Fibroblast of pulmonary artery (primary cell): ENCODE measurements at regions not wholly inside any gene's neighbourhood (a gene's known extent, or its start where the extent isn't known, plus 50 kb on each side); places are given as distances from the start of the nearest gene placed in this dataset.
A peak's percentile ranks its signal among the peaks of the same experiment; 100 is the strongest.

Experiments
- DNase-seq: peaks from one replicate; pipeline ENCODE4 v3.0.0-alpha.2; 2010; ENCODE audit warnings: low read depth
- H3K4me3 ChIP-seq: replicated peaks from 2 replicates; pipeline ENCODE4 v1.5.1; 2011; ENCODE audit warnings: low read depth, mild to moderate bottlenecking, control low read depth, low read length, moderate library complexity
- TF ChIP-seq, protein P1 (sequence below): IDR thresholded peaks from 2 replicates; pipeline ENCODE4 v1.5.1; 2011; ENCODE audit warnings: mild to moderate bottlenecking, control low read depth, low read length, inconsistent platforms; ENCODE audit errors: missing control alignments

DNA sequence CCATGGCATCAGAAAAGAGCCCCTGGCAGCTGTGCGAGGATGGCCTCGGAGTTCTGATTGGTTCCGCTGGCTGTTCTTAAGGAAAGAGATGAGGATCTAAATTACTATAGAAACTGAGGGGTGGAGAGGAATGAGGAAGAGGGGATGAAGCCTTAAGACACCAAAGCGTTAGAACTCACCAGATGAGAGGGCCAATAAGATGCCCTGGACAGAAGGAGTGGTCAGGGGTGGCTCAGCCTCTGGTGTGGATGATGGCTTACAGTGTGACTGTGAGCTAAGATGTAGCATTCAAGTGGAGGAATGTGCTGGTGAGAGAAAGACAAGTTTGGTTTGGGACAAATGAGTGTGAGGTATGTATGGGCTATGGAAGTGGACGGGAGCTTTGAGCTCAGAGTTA, 97.8 kb downstream of the ZFP36L2 start:
- no peak overlapping the region for H3K4me3 ChIP-seq
- TF ChIP-seq, protein P1, sequence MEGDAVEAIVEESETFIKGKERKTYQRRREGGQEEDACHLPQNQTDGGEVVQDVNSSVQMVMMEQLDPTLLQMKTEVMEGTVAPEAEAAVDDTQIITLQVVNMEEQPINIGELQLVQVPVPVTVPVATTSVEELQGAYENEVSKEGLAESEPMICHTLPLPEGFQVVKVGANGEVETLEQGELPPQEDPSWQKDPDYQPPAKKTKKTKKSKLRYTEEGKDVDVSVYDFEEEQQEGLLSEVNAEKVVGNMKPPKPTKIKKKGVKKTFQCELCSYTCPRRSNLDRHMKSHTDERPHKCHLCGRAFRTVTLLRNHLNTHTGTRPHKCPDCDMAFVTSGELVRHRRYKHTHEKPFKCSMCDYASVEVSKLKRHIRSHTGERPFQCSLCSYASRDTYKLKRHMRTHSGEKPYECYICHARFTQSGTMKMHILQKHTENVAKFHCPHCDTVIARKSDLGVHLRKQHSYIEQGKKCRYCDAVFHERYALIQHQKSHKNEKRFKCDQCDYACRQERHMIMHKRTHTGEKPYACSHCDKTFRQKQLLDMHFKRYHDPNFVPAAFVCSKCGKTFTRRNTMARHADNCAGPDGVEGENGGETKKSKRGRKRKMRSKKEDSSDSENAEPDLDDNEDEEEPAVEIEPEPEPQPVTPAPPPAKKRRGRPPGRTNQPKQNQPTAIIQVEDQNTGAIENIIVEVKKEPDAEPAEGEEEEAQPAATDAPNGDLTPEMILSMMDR, result no peak
- no peak for DNase-seq

GRCh38 chr2:43127941-43128558, 98.4 kb downstream of the ZFP36L2 start:
- TF ChIP-seq, protein P1, result no peak
- no peak overlapping the region for H3K4me3 ChIP-seq
- no peak for DNase-seq

GRCh38 chr2:43127208-43127940, 99.0 kb downstream of the ZFP36L2 start:
- H3K4me3 ChIP-seq, result no peak overlapping the region
- peak; percentile 56 for DNase-seq
- TF ChIP-seq, protein P1, result peak; percentile 40

DNA sequence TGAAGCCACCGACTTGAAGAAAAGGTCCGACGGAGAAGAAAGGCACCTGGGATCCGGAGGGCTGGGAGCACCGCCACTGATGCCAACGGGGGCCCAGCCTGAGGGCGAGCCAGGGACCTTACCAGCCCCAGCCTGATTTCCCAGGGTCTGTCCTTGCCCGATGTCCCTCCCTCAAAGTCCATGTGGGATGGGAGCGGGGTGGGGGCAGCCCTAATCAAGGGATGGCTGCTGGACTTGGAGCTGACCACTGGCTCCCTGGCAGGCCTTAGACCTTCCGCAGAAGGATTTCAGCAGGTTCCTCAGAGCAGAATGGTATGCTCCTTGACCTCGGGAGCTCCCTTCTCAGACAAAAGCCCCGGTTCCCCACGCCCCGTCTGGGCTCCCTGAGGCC, 99.6 kb downstream of the ZFP36L2 start:
- H3K4me3 ChIP-seq, result no peak overlapping the region
- TF ChIP-seq, protein P1, result no peak
- no peak for DNase-seq

- no peak overlapping the region for H3K4me3 ChIP-seq
- no peak for DNase-seq
- TF ChIP-seq, protein P1, result no peak
Measured at GRCh38 chr2:43125090-43125998, 101.1 kb downstream of the ZFP36L2 start.

DNA sequence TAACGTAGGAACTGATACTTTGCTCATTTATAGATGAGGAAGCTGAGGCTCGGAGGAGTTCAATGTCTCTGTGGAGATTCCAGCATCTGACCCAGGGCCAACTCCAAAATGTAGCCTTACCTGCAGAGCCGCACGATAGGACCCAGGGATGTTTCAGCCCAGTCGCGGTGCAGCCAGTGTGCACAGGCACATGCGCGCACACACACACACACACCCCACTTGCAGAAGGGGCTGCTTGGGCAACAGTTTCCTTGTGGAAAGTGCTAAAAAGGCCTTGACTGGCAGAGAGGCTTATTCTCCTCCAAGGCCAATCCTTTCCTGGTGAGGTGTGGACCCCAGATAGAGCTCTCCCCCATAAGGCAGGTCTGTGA, 101.7 kb downstream of the ZFP36L2 start:
- TF ChIP-seq, protein P1, result no peak
- no peak overlapping the region for H3K4me3 ChIP-seq
- DNase-seq, result no peak
